G401.6 (cell line): ENCODE measurements at regions not wholly inside any gene's neighbourhood (a gene's known extent, or its start where the extent isn't known, plus 50 kb on each side); places are given as distances from the start of the nearest gene placed in this dataset.
A peak's percentile ranks its signal among the peaks of the same experiment; 100 is the strongest.

Experiments
- FAIRE-seq: peaks from 2 replicates; lab custom pipeline; 2012; peaks lifted over from hg19 to GRCh38; lab: Jason Lieb, UNC

GRCh38 chr2:163264341-163264740 lies 425.8 kb upstream of the KCNH7 start:
- no peak for FAIRE-seq

- FAIRE-seq: no peak
Measured at GRCh38 chr2:163259489-163259888, 420.9 kb upstream of the KCNH7 start.

- no peak for FAIRE-seq
Measured at GRCh38 chr2:163255086-163255485, 416.5 kb upstream of the KCNH7 start.

GRCh38 chr2:163253621-163254285 lies 415.2 kb upstream of the KCNH7 start:
- no peak for FAIRE-seq

- no peak for FAIRE-seq
Measured at GRCh38 chr2:163252199-163252598, 413.6 kb upstream of the KCNH7 start.

GRCh38 chr2:163248376-163249253 lies 410.0 kb upstream of the KCNH7 start:
- no peak for FAIRE-seq

GRCh38 chr2:163247847-163248220 lies 409.3 kb upstream of the KCNH7 start:
- no peak for FAIRE-seq

- FAIRE-seq: no peak
Measured at GRCh38 chr2:163247156-163247846, 408.7 kb upstream of the KCNH7 start.

GRCh38 chr2:163246135-163246534 lies 407.6 kb upstream of the KCNH7 start:
- FAIRE-seq: no peak

- no peak for FAIRE-seq
Measured at GRCh38 chr2:163236553-163236952, 398.0 kb upstream of the KCNH7 start.

- no peak for FAIRE-seq
Measured at GRCh38 chr2:163231666-163232065, 393.1 kb upstream of the KCNH7 start.

- FAIRE-seq: no peak
Measured at GRCh38 chr2:163213661-163214081, 375.1 kb upstream of the KCNH7 start.

- FAIRE-seq: no peak
Measured at GRCh38 chr2:163210430-163210918, 371.9 kb upstream of the KCNH7 start.

GRCh38 chr2:163207693-163208370 lies 369.3 kb upstream of the KCNH7 start:
- FAIRE-seq: no peak

- FAIRE-seq: no peak
Measured at GRCh38 chr2:163205589-163206254, 367.2 kb upstream of the KCNH7 start.

GRCh38 chr2:163200741-163201140 lies 362.2 kb upstream of the KCNH7 start:
- no peak for FAIRE-seq

- FAIRE-seq: no peak
Measured at GRCh38 chr2:163198972-163199371, 360.4 kb upstream of the KCNH7 start.

GRCh38 chr2:163198007-163198406 lies 359.4 kb upstream of the KCNH7 start:
- no peak for FAIRE-seq

- peak; percentile 98 for FAIRE-seq
Measured at GRCh38 chr2:163191372-163191771, 352.8 kb upstream of the KCNH7 start.

- no peak for FAIRE-seq
Measured at GRCh38 chr2:163187995-163188655, 349.6 kb upstream of the KCNH7 start.

- no peak for FAIRE-seq
Measured at GRCh38 chr2:163187119-163187518, 348.6 kb upstream of the KCNH7 start.
